Keratinocyte (primary cell): ENCODE measurements at regions not wholly inside any gene's neighbourhood (a gene's known extent, or its start where the extent isn't known, plus 50 kb on each side); places are given as distances from the start of the nearest gene placed in this dataset.

Source experiments
- DNase-seq: peaks from one replicate; pipeline ENCODE4 v3.0.0-alpha.2; 2011; ENCODE audit warnings: low read depth, missing footprints, low spot score
- FAIRE-seq: peaks from 2 replicates; lab custom pipeline; 2011; peaks lifted over from hg19 to GRCh38; lab: Jason Lieb, UNC
- H2AFZ ChIP-seq: 2 replicates; pipeline ENCODE4 v1.6.0; 2012; ENCODE audit warnings: low read length, control low read depth, inconsistent platforms; ENCODE audit not compliant: control insufficient read depth
- H3K27ac ChIP-seq: 2 replicates; pipeline ENCODE4 v1.5.1; 2011; ENCODE audit warnings: low read length; ENCODE audit not compliant: control insufficient read depth, insufficient read depth
- H3K27me3 ChIP-seq: 3 replicates; pipeline ENCODE4 v1.6.0; 2011; ENCODE audit warnings: low read length; ENCODE audit not compliant: control insufficient read depth, insufficient read depth; ENCODE audit errors: extremely low read depth
- H3K36me3 ChIP-seq, 2 experiments: 2 replicates in 1 of 2; 3 replicates in 1 of 2; pipeline ENCODE4 v1.5.1; 2011; ENCODE audit warnings: low read length in 2 of 2, mild to moderate bottlenecking in 1 of 2; ENCODE audit not compliant: control insufficient read depth in 2 of 2, insufficient read depth in 2 of 2; ENCODE audit errors: extremely low read depth in 1 of 2
- H3K4me1 ChIP-seq: 3 replicates; pipeline ENCODE4 v1.5.1; 2011; ENCODE audit warnings: low read length; ENCODE audit not compliant: control insufficient read depth, insufficient read depth; ENCODE audit errors: extremely low read depth
- H3K4me2 ChIP-seq: 3 replicates; pipeline ENCODE4 v1.6.0; 2011; ENCODE audit warnings: low read depth, low read length; ENCODE audit not compliant: control insufficient read depth, insufficient read depth; ENCODE audit errors: extremely low read depth
- H3K4me3 ChIP-seq, 3 experiments: fragments of 200-600 bp in 1 of 3; sonication (generic) in 1 of 3; 2 replicates in 2 of 3; 3 replicates in 1 of 3; pipeline ENCODE4 v1.5.1; 2011 to 2016; ENCODE audit warnings: low read length in 3 of 3, mild to moderate bottlenecking in 3 of 3, control low read depth in 2 of 3, inconsistent platforms in 1 of 3, low read depth in 1 of 3, mixed read lengths in 1 of 3, mixed run types in 1 of 3, moderate library complexity in 1 of 3; ENCODE audit not compliant: control insufficient read depth in 2 of 3, insufficient read depth in 2 of 3; ENCODE audit errors: extremely low read depth in 1 of 3
- H3K79me2 ChIP-seq: 2 replicates; pipeline ENCODE4 v1.6.0; 2012; ENCODE audit warnings: low read length; ENCODE audit not compliant: control insufficient read depth, insufficient read depth
- H3K9ac ChIP-seq: 3 replicates; pipeline ENCODE4 v1.6.0; 2011; ENCODE audit warnings: low read length; ENCODE audit not compliant: control insufficient read depth, insufficient read depth; ENCODE audit errors: extremely low read depth
- H3K9me1 ChIP-seq: 3 replicates; pipeline ENCODE4 v1.6.0; 2011; ENCODE audit warnings: low read length; ENCODE audit not compliant: control insufficient read depth, insufficient read depth; ENCODE audit errors: extremely low read depth
- H3K9me3 ChIP-seq: 2 replicates; pipeline ENCODE4 v1.5.1; 2012; ENCODE audit warnings: low read depth, low read length; ENCODE audit not compliant: control insufficient read depth
- H4K20me1 ChIP-seq: 3 replicates; pipeline ENCODE4 v1.6.0; 2011; ENCODE audit warnings: low read length; ENCODE audit not compliant: control insufficient read depth, insufficient read depth; ENCODE audit errors: extremely low read depth
- CTCF ChIP-seq, 3 experiments: IDR thresholded peaks in 1 of 3; conservative IDR thresholded peaks in 1 of 3; optimal IDR thresholded peaks in 1 of 3; 2 replicates in 2 of 3; 3 replicates in 1 of 3; pipeline versions ENCODE3 to v1.5.1; 2011; ENCODE audit warnings: low read length in 3 of 3, mild to moderate bottlenecking in 3 of 3, moderate library complexity in 2 of 3, control low read depth in 1 of 3, inconsistent platforms in 1 of 3; ENCODE audit not compliant: insufficient read depth in 2 of 3; ENCODE audit errors: extremely low read depth in 1 of 3
- EZH2 ChIP-seq: IDR thresholded peaks from one replicate; pipeline ENCODE4 v1.6.1; 2012; ENCODE audit warnings: inconsistent platforms, mild to moderate bottlenecking, low read length, moderate library complexity
- dilution Hi-C: fragments of 300-500 bp; cut with MboI; formaldehyde crosslinking; loops from one replicate; pipeline ENCODE4 v1.7.0; 2020; ENCODE audit warnings: low sequenced_read_pairs; ENCODE audit not compliant: extremely low pct_ligation_motif_present

- H2AFZ ChIP-seq, result no peak overlapping the region
- FAIRE-seq (no peak), DNase-seq (no peak)
- H3K4me2 ChIP-seq, result no peak overlapping the region
- dilution Hi-C loops, result no loop called here
- H3K79me2 ChIP-seq, result no peaks in the 10 kb centered on the region
- H3K9me3 ChIP-seq, result no peaks in the 10 kb centered on the region
- TF ChIP-seq CTCF (optimal IDR thresholded peaks at IDR 0.05 in 1 of 3, IDR thresholded peaks at IDR 0.05 in 1 of 3, conservative IDR thresholded peaks at IDR 0.05 in 1 of 3; ENCODE audit: extremely low read depth in 1 of 3, insufficient read depth in 2 of 3, low read length in 3 of 3) (no peak), EZH2 (no peak)
- no peak overlapping the region for H3K9ac ChIP-seq
- H3K4me3 ChIP-seq, result no peak overlapping the region
- H3K27ac ChIP-seq, result no peak overlapping the region
- H3K4me1 ChIP-seq, result no peaks in the 10 kb centered on the region
- no peaks in the 10 kb centered on the region for H3K36me3 ChIP-seq
- H3K27me3 ChIP-seq, result peaks cover 4% of the 10 kb centered on the region
- no peaks in the 10 kb centered on the region for H4K20me1 ChIP-seq
- no peaks in the 10 kb centered on the region for H3K9me1 ChIP-seq
These were observed 134.3 kb downstream of the MAP3K21 start for GRCh38 chr1:233461847-233462246.

- H3K9me1 ChIP-seq, result no peaks in the 10 kb centered on the region
- no peaks in the 10 kb centered on the region for H3K36me3 ChIP-seq
- dilution Hi-C loops, result no loop called here
- H3K4me3 ChIP-seq, result no peak overlapping the region
- H3K27me3 ChIP-seq, result peaks cover 4% of the 10 kb centered on the region
- no peak overlapping the region for H3K9ac ChIP-seq
- H3K27ac ChIP-seq, result no peak overlapping the region
- no peaks in the 10 kb centered on the region for H3K9me3 ChIP-seq
- no peaks in the 10 kb centered on the region for H4K20me1 ChIP-seq
- FAIRE-seq (no peak), DNase-seq (no peak)
- TF ChIP-seq EZH2, result no peak
- TF ChIP-seq CTCF (optimal IDR thresholded peaks at IDR 0.05 in 1 of 3, IDR thresholded peaks at IDR 0.05 in 1 of 3, conservative IDR thresholded peaks at IDR 0.05 in 1 of 3; ENCODE audit: extremely low read depth in 1 of 3, insufficient read depth in 2 of 3, low read length in 3 of 3), result no peak
- no peaks in the 10 kb centered on the region for H3K4me1 ChIP-seq
- no peaks in the 10 kb centered on the region for H3K79me2 ChIP-seq
- no peak overlapping the region for H3K4me2 ChIP-seq
- no peak overlapping the region for H2AFZ ChIP-seq
These were observed 135.8 kb downstream of the MAP3K21 start for GRCh38 chr1:233463333-233463732.
